ENCODE measurements at regions not wholly inside any gene's neighbourhood (a gene's known extent, or its start where the extent isn't known, plus 50 kb on each side); places are given as distances from the start of the nearest gene placed in this dataset.

DNA sequence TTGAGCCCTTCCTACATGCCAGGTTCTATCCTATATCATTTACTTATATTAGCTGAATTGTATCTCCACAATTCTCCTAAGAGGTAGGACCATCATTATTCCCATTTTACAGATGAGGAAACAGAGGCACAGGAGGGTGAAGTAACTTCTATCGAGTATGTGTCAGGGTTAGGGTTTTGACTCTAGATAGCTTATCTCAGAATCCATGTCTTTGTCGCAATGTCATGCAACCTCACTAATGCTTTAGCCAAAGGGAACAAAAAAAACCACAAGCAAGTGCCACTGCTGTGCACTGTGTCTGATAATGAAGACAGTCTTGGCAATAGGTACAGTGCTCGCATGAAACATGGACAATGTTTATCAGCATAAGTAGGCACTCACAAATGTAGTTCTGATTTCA is 95.4 kb upstream of the CLDN14 start:
- Histone ChIP-seq H3K4me3 (no peak overlapping the region), H3K9me3 (peaks cover 0 to 5% of the 10 kb centered on the region in 2 donors), H3K4me1 (no peaks in the 10 kb centered on the region), H3K27me3 (no peaks in the 10 kb centered on the region), H3K27ac (no peak overlapping the region), H3K36me3 (no peaks in the 10 kb centered on the region)
- TF ChIP-seq, protein P1, sequence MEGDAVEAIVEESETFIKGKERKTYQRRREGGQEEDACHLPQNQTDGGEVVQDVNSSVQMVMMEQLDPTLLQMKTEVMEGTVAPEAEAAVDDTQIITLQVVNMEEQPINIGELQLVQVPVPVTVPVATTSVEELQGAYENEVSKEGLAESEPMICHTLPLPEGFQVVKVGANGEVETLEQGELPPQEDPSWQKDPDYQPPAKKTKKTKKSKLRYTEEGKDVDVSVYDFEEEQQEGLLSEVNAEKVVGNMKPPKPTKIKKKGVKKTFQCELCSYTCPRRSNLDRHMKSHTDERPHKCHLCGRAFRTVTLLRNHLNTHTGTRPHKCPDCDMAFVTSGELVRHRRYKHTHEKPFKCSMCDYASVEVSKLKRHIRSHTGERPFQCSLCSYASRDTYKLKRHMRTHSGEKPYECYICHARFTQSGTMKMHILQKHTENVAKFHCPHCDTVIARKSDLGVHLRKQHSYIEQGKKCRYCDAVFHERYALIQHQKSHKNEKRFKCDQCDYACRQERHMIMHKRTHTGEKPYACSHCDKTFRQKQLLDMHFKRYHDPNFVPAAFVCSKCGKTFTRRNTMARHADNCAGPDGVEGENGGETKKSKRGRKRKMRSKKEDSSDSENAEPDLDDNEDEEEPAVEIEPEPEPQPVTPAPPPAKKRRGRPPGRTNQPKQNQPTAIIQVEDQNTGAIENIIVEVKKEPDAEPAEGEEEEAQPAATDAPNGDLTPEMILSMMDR (IDR thresholded peaks at IDR 0.05), result no peak
- no peak for DNase-seq (ENCODE audit: low spot score)

DNA sequence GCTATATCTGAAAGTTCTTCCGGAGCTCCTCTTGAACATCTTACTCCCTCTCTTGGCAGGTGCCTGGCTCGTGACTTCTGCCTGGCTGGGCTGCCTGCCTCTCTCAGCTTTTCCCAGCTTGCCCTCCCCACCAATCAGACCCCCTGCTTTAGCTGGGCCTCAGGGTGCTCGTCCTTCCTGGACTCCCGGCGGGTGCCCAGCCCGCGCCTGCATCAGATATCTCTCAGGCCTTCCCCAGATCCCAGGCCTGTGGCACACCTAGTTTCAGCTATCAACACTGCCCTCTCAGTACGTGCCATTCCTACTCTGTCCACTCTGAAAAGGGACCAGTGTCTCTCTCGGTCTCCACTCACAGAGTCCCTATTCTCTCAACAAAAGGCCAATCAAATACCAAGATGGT is 96.5 kb upstream of the CLDN14 start:
- DNase-seq (ENCODE audit: low spot score), result peak; percentile 38
- H3K9me3 ChIP-seq, result peaks cover 0 to 5% of the 10 kb centered on the region in 2 donors

DNA sequence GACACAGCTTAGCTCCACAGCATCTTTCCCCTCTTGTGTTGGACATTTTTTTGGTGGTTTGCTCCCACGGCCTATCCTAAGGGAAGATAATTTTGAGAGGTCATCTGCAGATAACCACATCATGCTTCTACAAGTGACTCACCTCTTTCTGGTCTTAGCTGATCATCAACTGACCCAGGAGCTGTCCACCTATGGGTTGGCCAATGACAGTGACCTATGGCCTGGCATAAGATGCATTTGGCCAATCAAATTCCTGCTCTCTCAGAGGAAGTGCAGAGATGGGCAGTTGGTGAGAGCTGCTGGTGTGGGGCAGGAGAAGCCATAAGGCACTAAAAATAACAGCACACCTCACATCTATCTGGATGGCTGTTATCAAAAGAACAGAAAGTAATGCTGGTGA is 100.0 kb upstream of the CLDN14 start:
- Histone ChIP-seq H3K4me3 (no peak overlapping the region), H3K36me3 (no peaks in the 10 kb centered on the region), H3K9me3 (no peaks in the 10 kb centered on the region), H3K27ac (no peak overlapping the region), H3K27me3 (no peaks in the 10 kb centered on the region), H3K4me1 (no peaks in the 10 kb centered on the region)
- TF ChIP-seq, protein P1 (IDR thresholded peaks at IDR 0.05), result no peak
- DNase-seq (ENCODE audit: low spot score), result no peak

More for the DNA sequence above, 96.5 kb upstream of the CLDN14 start:
- Histone ChIP-seq H3K27me3 (no peaks in the 10 kb centered on the region), H3K4me3 (no peak overlapping the region), H3K36me3 (no peaks in the 10 kb centered on the region), H3K4me1 (no peaks in the 10 kb centered on the region), H3K27ac (no peak overlapping the region)
- TF ChIP-seq, protein P1 (IDR thresholded peaks at IDR 0.05), result no peak

DNA sequence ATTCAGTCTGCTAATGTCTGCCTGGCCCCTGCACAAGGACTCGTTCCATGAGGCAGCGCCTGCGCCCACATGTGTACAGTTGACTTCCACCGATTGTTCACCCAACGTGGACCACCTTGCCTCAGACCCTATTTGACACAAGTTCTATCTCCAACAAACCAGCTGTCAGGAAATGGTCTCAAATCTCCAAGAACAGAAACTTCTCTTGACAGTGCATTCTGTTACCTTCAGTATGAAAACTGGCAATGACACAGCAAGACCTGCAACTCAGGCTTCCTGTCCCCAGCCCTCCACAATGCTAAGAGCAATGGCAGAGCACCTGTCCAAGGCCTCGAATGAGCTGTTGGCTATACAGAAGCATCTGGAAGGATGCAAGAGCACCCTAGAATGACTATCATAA is 102.3 kb upstream of the CLDN14 start:
- no peak for DNase-seq (ENCODE audit: low spot score)
- H3K4me3 ChIP-seq, result no peak overlapping the region
- H3K27ac ChIP-seq, result no peak overlapping the region
- H3K9me3 ChIP-seq, result peaks cover 0 to 3% of the 10 kb centered on the region in 2 donors
- no peaks in the 10 kb centered on the region for H3K36me3 ChIP-seq
- no peaks in the 10 kb centered on the region for H3K4me1 ChIP-seq
- TF ChIP-seq, protein P1 (IDR thresholded peaks at IDR 0.05), result no peak
- H3K27me3 ChIP-seq, result no peaks in the 10 kb centered on the region

DNA sequence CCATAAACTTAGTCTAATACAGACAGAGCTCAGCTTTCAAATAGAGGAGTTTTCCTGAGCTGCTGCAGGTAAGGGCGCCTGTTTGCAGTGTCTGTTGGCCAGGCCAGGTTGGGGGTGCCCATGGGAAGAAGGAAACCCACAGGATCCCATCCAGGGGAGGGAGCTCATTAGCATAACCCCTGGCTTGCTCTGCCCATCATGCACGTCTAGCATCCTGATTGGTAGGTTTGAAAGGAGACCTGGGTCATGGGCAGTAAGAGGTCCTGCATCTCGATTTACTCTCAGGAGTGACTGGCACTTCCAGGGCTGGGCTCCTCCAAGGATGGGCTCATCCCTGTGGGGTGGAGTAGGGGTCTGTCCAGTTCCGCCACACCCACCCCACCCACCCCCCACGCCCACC is 103.7 kb upstream of the CLDN14 start:
- Histone ChIP-seq H3K27ac (no peak overlapping the region), H3K4me3 (no peak overlapping the region), H3K9me3 (peaks cover 0 to 3% of the 10 kb centered on the region in 2 donors), H3K27me3 (no peaks in the 10 kb centered on the region), H3K36me3 (no peaks in the 10 kb centered on the region), H3K4me1 (no peaks in the 10 kb centered on the region)
- DNase-seq (ENCODE audit: low spot score), result no peak
- TF ChIP-seq, protein P1 (IDR thresholded peaks at IDR 0.05), result no peak
